ENCODE measurements at regions not wholly inside any gene's neighbourhood (a gene's known extent, or its start where the extent isn't known, plus 50 kb on each side); places are given as distances from the start of the nearest gene placed in this dataset.

DNA sequence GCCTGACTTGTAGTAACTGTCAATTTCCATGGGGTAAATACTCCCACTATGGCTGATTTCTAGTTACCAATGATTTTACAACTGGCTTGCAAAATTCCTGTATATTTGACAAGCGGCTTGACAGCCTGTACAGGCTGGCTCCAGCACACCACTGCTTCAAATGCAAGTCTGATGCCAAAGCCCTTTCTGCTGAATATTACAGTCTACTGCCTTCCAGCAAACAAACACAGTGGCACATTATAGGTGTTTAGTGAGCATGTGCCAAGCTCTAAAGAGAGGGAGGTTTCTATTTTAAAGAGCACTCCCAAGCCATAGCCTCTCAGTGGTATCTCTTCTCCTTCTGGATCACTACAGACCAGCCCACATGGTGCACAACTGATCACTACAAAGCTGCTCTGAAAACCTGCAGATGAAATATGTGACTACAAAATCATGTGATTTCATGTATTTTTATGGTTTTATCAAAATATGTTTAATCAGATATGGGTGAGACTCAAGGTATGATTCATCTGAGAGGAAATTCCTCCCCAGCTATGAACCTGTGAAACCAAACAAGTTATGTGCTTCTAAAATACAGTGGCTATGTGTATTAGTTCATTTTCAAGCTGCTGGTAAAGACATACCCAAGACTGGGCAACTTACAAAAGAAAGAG lies 101.5 kb downstream of the RPAP3 start:
- Histone ChIP-seq H3K9ac (ENCODE audit: low read length) (no peak overlapping the region), H3K27ac (ENCODE audit: low read length) (no peak overlapping the region), H3K9me2 (replicated peaks; ENCODE audit: low read length) (no peaks in the 10 kb centered on the region), H3K4me3 (ENCODE audit: low read length) (no peak overlapping the region), H3K9me3 (ENCODE audit: low read length) (0 out of 2 replicates have a peak, but pooled peaks cover 4% of the 10 kb centered on the region), H3K4me2 (ENCODE audit: low read length) (no peak overlapping the region), H3F3A (ENCODE audit: low read length, unreplicated experiment) (no peaks in the 10 kb centered on the region), H3K79me2 (ENCODE audit: low read length) (no peaks in the 10 kb centered on the region), H3K36me3 (ENCODE audit: low read depth, low read length) (no peaks in the 10 kb centered on the region), H3K27me3 (ENCODE audit: low read length) (no peaks in the 10 kb centered on the region), H3K4me1 (ENCODE audit: insufficient read depth, low read length) (no peaks in the 10 kb centered on the region), H4K20me1 (ENCODE audit: low read length) (no peaks in the 10 kb centered on the region), H2AFZ (ENCODE audit: low read length) (no peak overlapping the region)
- DNase-seq (peak; percentile 8), ATAC-seq (peak; percentile 53)
- TF ChIP-seq, protein P1, sequence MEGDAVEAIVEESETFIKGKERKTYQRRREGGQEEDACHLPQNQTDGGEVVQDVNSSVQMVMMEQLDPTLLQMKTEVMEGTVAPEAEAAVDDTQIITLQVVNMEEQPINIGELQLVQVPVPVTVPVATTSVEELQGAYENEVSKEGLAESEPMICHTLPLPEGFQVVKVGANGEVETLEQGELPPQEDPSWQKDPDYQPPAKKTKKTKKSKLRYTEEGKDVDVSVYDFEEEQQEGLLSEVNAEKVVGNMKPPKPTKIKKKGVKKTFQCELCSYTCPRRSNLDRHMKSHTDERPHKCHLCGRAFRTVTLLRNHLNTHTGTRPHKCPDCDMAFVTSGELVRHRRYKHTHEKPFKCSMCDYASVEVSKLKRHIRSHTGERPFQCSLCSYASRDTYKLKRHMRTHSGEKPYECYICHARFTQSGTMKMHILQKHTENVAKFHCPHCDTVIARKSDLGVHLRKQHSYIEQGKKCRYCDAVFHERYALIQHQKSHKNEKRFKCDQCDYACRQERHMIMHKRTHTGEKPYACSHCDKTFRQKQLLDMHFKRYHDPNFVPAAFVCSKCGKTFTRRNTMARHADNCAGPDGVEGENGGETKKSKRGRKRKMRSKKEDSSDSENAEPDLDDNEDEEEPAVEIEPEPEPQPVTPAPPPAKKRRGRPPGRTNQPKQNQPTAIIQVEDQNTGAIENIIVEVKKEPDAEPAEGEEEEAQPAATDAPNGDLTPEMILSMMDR (conservative IDR thresholded peaks at IDR 0.05; ENCODE audit: low read depth, low read length) = no peak
- TF ChIP-seq EZH2 (IDR thresholded peaks at IDR 0.05; ENCODE audit: low read length, unreplicated experiment) (no peak), EZH2phosphoT487 (IDR thresholded peaks at IDR 0.05; ENCODE audit: borderline replicate concordance, low read length) (no peak)
- POLR2A ChIA-PET (ENCODE audit: unreplicated experiment) = no interaction called here
- CTCF ChIA-PET = no interaction called here
- no TSS peak for BruUV-seq (replicated peaks)
- intact Hi-C loops (cut with micrococcal nuclease) = no loop called here

DNA sequence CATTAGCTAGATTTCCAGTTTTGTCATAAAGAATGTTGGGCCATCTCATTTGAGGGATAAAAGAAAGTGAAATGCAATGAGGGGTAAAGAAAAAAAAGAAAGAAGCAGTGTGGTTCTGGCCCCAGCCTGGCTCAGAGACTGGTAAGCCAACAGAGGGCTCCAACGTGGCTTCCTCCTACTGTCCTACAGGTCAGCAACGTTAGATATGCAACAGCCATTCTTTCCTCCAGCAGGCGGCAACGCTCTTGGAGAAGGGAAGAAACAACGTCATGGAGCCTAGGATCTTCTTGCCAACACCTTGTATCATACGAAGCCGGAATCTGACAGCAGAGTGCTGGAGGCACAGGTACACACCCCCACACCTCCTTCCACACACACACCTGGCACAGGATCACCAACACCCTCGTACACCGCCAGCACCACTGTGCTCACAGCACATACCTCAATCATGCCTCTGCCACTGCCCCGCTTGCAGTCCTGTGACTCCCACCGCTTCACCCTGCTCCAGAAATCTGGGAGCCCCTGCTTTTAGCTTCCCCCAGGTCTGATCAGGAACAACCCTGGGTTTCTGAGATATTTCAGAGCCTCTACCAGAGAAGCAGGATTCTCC lies 102.8 kb downstream of the RPAP3 start:
- Histone ChIP-seq H3K27ac (ENCODE audit: low read length) (no peak overlapping the region), H3F3A (ENCODE audit: low read length, unreplicated experiment) (no peaks in the 10 kb centered on the region), H3K9ac (ENCODE audit: low read length) (no peak overlapping the region), H3K4me3 (ENCODE audit: low read length) (no peak overlapping the region), H3K4me1 (ENCODE audit: insufficient read depth, low read length) (no peaks in the 10 kb centered on the region), H3K36me3 (ENCODE audit: low read depth, low read length) (no peaks in the 10 kb centered on the region), H3K27me3 (ENCODE audit: low read length) (no peaks in the 10 kb centered on the region), H3K9me3 (ENCODE audit: low read length) (0 out of 2 replicates have a peak, but pooled peaks cover 4% of the 10 kb centered on the region), H2AFZ (ENCODE audit: low read length) (no peak overlapping the region), H3K9me2 (replicated peaks; ENCODE audit: low read length) (no peaks in the 10 kb centered on the region), H4K20me1 (ENCODE audit: low read length) (no peaks in the 10 kb centered on the region), H3K4me2 (ENCODE audit: low read length) (no peak overlapping the region), H3K79me2 (ENCODE audit: low read length) (no peaks in the 10 kb centered on the region)
- TF ChIP-seq EZH2phosphoT487 (IDR thresholded peaks at IDR 0.05; ENCODE audit: borderline replicate concordance, low read length) = no peak
- TF ChIP-seq, protein P1 (conservative IDR thresholded peaks at IDR 0.05; ENCODE audit: low read depth, low read length) = no peak
- intact Hi-C loops (cut with micrococcal nuclease) = no loop called here
- ChIA-PET CTCF (no interaction called here), POLR2A (ENCODE audit: unreplicated experiment) (no interaction called here)
- DNase-seq (no peak), ATAC-seq (no peak)
- no TSS peak for BruUV-seq (replicated peaks)

DNA sequence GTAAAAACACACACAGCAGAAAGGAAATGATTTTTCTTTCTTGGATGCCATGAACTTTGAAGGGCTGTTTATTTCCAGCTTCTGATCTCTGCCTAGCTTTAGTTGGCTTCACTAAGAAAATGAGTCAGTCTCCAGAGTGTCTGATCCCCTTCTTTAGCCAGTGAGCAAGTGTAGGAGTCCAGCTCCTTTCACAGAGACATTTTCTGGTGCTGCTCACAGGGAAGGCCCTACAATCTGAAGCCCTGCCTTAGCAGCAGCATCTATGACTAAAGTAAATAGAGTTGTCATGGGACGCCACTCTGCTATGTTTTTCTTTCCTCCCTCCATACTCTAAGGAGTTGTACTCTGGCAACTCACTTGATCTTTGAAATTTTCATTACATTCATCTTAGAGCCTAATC lies 103.5 kb downstream of the RPAP3 start:
- Histone ChIP-seq H3K4me2 (ENCODE audit: low read length) (no peak overlapping the region), H3K79me2 (ENCODE audit: low read length) (no peaks in the 10 kb centered on the region), H3K4me1 (ENCODE audit: insufficient read depth, low read length) (no peaks in the 10 kb centered on the region), H3K27me3 (ENCODE audit: low read length) (no peaks in the 10 kb centered on the region), H3K9me2 (replicated peaks; ENCODE audit: low read length) (no peaks in the 10 kb centered on the region), H3K4me3 (ENCODE audit: low read length) (no peak overlapping the region), H3F3A (ENCODE audit: low read length, unreplicated experiment) (no peaks in the 10 kb centered on the region), H2AFZ (ENCODE audit: low read length) (no peak overlapping the region), H3K36me3 (ENCODE audit: low read depth, low read length) (no peaks in the 10 kb centered on the region), H4K20me1 (ENCODE audit: low read length) (no peaks in the 10 kb centered on the region), H3K27ac (ENCODE audit: low read length) (no peak overlapping the region), H3K9me3 (ENCODE audit: low read length) (no peaks in the 10 kb centered on the region), H3K9ac (ENCODE audit: low read length) (no peak overlapping the region)
- ChIA-PET POLR2A (ENCODE audit: unreplicated experiment) (no interaction called here), CTCF (no interaction called here)
- intact Hi-C loops (cut with micrococcal nuclease) = no loop called here
- TF ChIP-seq, protein P1 (conservative IDR thresholded peaks at IDR 0.05; ENCODE audit: low read depth, low read length) = no peak
- TF ChIP-seq EZH2phosphoT487 (IDR thresholded peaks at IDR 0.05; ENCODE audit: borderline replicate concordance, low read length) = no peak
- no peak for ATAC-seq
- DNase-seq = no peak
- no TSS peak for BruUV-seq (replicated peaks)

All from PC-3 (cell line).